Sigmoid colon (tissue), 6 donors: ENCODE measurements at regions not wholly inside any gene's neighbourhood (a gene's known extent, or its start where the extent isn't known, plus 50 kb on each side); places are given as distances from the start of the nearest gene placed in this dataset.

Source experiments
- DNase-seq: peaks from one replicate; pipeline ENCODE4 v3.0.0-alpha.2; 2019
- H3K27ac ChIP-seq, 4 donors: fragments of 200-600 bp; sonication (generic); one replicate each; pipeline ENCODE4 v1.5.1; 2016 to 2019; ENCODE audit warnings: mild to moderate bottlenecking in 1 of 4
- H3K27me3 ChIP-seq, 3 donors: fragments of 200-600 bp; sonication (generic); one replicate each; pipeline ENCODE4 v1.5.1; 2019; ENCODE audit warnings: mild to moderate bottlenecking in 1 of 3
- H3K36me3 ChIP-seq, 4 donors: fragments of 200-600 bp; sonication (generic); one replicate each; pipeline ENCODE4 v1.5.1; 2016 to 2019
- H3K4me1 ChIP-seq, 4 donors: fragments of 200-600 bp; sonication (generic); one replicate each; pipeline ENCODE4 v1.5.1; 2017 to 2019
- H3K4me3 ChIP-seq, 4 donors: fragments of 200-600 bp; sonication (generic); one replicate each; pipeline ENCODE4 v1.5.1; 2017 to 2019; ENCODE audit warnings: mild to moderate bottlenecking in 2 of 4, moderate library complexity in 1 of 4
- H3K9me3 ChIP-seq, 4 donors: fragments of 200-600 bp in 3 of 4; sonication (generic) in 3 of 4; one replicate each; pipeline versions ENCODE4 v1.5.1 to v1.6.1; 2013 to 2019
- EP300 ChIP-seq, 4 donors: sonication (generic); formaldehyde crosslinking; IDR thresholded peaks; one replicate each; pipeline ENCODE4 v1.6.1; 2017; ENCODE audit warnings: antibody characterized with exemption in 4 of 4
- POLR2A ChIP-seq, 2 donors: fragments of 450-650 bp; IDR thresholded peaks; one replicate each; pipeline ENCODE4 v1.6.1; 2016; ENCODE audit warnings: antibody characterized with exemption in 2 of 2, mild to moderate bottlenecking in 2 of 2, moderate library complexity in 2 of 2
- POLR2AphosphoS5 ChIP-seq, 4 donors: sonication (generic); formaldehyde crosslinking; IDR thresholded peaks; one replicate each; pipeline ENCODE4 v1.6.1; 2017; ENCODE audit warnings: antibody characterized with exemption in 4 of 4
- WGBS, 2 donors: extraction: QIAGEN DNeasy Blood & Tissue Kit; methylation state at CpG; one replicate each; pipeline ENCODE4 v1.1.7; 2013; 5-methylcytosine and 5-hydroxymethylcytosine counted together
- intact Hi-C: fragments of 100-400 bp; cut with DNase I; formaldehyde crosslinking; loops from one replicate; pipeline ENCODE4 v1.15.1; 2023
- TF ChIP-seq, protein P1 (sequence below), 4 experiments: fragments of 450-650 bp in 3 of 4; fragments of 200-600 bp in 1 of 4; IDR thresholded peaks; one replicate each; pipeline ENCODE4 v1.5.1; 2016 to 2019; ENCODE audit warnings: antibody characterized with exemption in 4 of 4, mild to moderate bottlenecking in 3 of 4, moderate library complexity in 2 of 4
- donor health status: healthy with polysubstance abuse.
- donor health status: healthy.

DNA sequence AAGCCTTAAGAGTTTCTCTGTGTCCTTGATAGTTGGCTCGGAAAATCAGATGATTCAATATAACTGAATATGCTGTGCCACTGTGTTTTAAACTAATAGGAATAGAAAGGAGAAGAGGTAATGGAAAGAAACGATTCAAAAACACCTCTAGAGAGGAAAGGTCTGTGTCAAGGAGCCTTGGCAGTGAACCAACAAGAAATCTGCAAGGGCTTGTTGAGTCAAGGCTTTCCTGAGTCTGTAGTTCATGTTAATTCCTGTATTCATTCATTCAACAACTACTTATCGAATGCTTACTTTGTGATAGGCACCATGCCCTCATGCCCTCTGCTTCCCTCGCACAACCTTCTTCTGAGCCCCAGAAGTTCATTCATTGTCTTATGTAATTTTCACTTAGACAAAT lies 336.0 kb downstream of the PDHA2 start:
- H3K36me3 ChIP-seq: no peaks in the 10 kb centered on the region
- 74 to 84% methylated on average over 4 of the region's 4 CpGs for WGBS, 2 donors
- no peak overlapping the region for H3K27ac ChIP-seq
- H3K27me3 ChIP-seq: no peaks in the 10 kb centered on the region
- DNase-seq: no peak
- intact Hi-C loops: no loop called here
- TF ChIP-seq POLR2A (IDR thresholded peaks at IDR 0.05): no peak
- no peak for TF ChIP-seq EP300 (IDR thresholded peaks at IDR 0.05)
- TF ChIP-seq POLR2AphosphoS5 (IDR thresholded peaks at IDR 0.05): no peak
- TF ChIP-seq, protein P1, sequence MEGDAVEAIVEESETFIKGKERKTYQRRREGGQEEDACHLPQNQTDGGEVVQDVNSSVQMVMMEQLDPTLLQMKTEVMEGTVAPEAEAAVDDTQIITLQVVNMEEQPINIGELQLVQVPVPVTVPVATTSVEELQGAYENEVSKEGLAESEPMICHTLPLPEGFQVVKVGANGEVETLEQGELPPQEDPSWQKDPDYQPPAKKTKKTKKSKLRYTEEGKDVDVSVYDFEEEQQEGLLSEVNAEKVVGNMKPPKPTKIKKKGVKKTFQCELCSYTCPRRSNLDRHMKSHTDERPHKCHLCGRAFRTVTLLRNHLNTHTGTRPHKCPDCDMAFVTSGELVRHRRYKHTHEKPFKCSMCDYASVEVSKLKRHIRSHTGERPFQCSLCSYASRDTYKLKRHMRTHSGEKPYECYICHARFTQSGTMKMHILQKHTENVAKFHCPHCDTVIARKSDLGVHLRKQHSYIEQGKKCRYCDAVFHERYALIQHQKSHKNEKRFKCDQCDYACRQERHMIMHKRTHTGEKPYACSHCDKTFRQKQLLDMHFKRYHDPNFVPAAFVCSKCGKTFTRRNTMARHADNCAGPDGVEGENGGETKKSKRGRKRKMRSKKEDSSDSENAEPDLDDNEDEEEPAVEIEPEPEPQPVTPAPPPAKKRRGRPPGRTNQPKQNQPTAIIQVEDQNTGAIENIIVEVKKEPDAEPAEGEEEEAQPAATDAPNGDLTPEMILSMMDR (IDR thresholded peaks at IDR 0.05): no peak
- no peak overlapping the region for H3K4me3 ChIP-seq
- no peaks in the 10 kb centered on the region for H3K4me1 ChIP-seq
- H3K9me3 ChIP-seq: no peaks in the 10 kb centered on the region

DNA sequence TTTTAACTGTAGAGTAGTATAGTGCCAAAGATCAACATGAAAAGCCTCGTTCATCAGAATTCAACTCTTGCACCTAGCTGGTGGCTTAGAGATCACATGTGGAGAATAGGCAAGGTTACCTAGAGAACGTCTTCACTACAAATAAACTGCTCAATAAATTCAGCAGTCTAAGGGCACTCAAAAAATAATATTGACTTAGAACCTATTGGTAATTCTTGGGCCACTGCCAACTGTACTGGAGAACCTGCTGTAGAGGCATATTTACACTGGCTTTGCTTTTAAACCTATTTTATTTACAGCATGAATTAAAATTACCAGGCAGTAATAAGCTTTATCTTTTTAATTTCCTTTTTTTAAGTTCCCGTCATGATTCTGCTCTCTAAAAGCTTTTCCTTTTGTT lies 343.7 kb downstream of the PDHA2 start:
- WGBS, 2 donors: 17 to 67% methylated on average over 3 of the region's 3 CpGs
- H3K27me3 ChIP-seq: no peaks in the 10 kb centered on the region

DNA sequence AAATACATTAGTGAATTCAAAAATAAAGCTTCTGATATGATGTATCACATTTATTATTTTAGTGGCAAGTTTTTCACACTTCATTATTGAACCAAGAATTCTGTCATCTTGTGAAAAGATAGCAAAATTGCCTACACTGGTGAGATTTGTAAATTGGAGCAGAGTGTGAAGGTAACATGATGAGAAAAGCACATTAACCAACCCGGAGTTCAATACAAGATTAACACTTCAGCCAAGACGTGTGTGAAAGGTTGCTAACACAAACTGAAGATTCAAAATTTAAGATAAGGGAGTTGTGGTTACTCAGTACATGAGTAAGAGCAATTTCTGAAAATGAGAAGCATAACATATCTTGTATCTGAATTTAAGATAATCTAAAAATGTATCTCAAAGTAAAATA lies 346.7 kb downstream of the PDHA2 start:
- Histone ChIP-seq H3K36me3 (no peaks in the 10 kb centered on the region), H3K4me1 (no peaks in the 10 kb centered on the region), H3K4me3 (no peak overlapping the region), H3K27ac (no peak overlapping the region), H3K9me3 (no peaks in the 10 kb centered on the region), H3K27me3 (no peaks in the 10 kb centered on the region)
- TF ChIP-seq POLR2AphosphoS5 (IDR thresholded peaks at IDR 0.05) (no peak), EP300 (IDR thresholded peaks at IDR 0.05) (no peak), POLR2A (IDR thresholded peaks at IDR 0.05) (no peak)
- TF ChIP-seq, protein P1 (IDR thresholded peaks at IDR 0.05): no peak
- no peak for DNase-seq
- intact Hi-C loops: no loop called here
- WGBS, 2 donors: 69 to 72% methylated on average over 2 of the region's 2 CpGs

More for the DNA sequence above, 343.7 kb downstream of the PDHA2 start:
- no peak overlapping the region for H3K4me3 ChIP-seq
- DNase-seq: no peak
- intact Hi-C loops: no loop called here
- H3K9me3 ChIP-seq: no peaks in the 10 kb centered on the region
- H3K27ac ChIP-seq: no peak overlapping the region
- no peaks in the 10 kb centered on the region for H3K4me1 ChIP-seq
- TF ChIP-seq, protein P1 (IDR thresholded peaks at IDR 0.05): no peak
- TF ChIP-seq POLR2AphosphoS5 (IDR thresholded peaks at IDR 0.05): no peak
- no peak for TF ChIP-seq POLR2A (IDR thresholded peaks at IDR 0.05)
- TF ChIP-seq EP300 (IDR thresholded peaks at IDR 0.05): no peak
- no peaks in the 10 kb centered on the region for H3K36me3 ChIP-seq

DNA sequence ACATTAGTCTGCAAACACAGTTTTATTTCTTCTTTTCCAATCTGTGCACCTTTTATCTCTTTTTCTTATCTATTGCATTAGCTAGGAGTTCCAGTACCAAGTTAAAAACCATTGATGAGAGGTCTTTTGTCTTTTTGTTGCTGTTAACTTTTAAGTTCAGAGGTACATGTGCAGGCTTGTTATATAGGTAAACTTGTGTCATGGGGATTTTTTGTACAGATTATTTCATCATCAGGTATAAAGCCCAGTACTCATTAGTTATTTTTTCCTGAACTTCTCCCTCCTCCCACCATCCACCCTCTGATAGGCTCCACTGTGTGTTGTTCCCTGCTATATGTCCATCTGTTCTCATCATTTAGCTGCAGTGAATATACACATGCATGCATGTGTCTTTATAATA lies 349.9 kb downstream of the PDHA2 start:
- no peaks in the 10 kb centered on the region for H3K36me3 ChIP-seq
- intact Hi-C loops: no loop called here
- no peak for DNase-seq
- H3K27ac ChIP-seq: no peak overlapping the region
- H3K9me3 ChIP-seq: no peaks in the 10 kb centered on the region
- TF ChIP-seq, protein P1 (IDR thresholded peaks at IDR 0.05): no peak
- no peak for TF ChIP-seq POLR2A (IDR thresholded peaks at IDR 0.05)
- TF ChIP-seq POLR2AphosphoS5 (IDR thresholded peaks at IDR 0.05): no peak
- TF ChIP-seq EP300 (IDR thresholded peaks at IDR 0.05): no peak
- H3K27me3 ChIP-seq: no peaks in the 10 kb centered on the region
- H3K4me1 ChIP-seq: no peaks in the 10 kb centered on the region
- H3K4me3 ChIP-seq: no peak overlapping the region

DNA sequence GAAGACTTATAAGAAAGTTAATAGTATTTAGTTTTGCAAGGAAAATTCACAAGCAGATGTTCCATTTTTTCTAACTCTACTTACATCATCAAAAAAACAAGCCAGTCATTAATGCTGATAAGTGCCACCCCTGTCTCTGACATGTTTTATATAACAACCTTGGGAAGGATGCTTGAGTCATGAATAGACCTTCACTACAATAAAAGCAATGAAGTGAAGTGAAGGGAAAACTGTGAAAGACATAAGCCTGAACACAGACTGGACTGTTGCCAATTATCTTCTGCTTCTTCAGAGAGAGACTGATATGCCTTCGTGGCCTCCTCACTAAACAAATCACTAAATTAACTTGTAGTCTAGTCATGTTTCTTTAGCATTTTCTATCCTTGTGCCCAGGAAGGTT lies 353.2 kb downstream of the PDHA2 start:
- no peaks in the 10 kb centered on the region for H3K36me3 ChIP-seq
- intact Hi-C loops: no loop called here
- H3K27me3 ChIP-seq: no peaks in the 10 kb centered on the region
- TF ChIP-seq POLR2A (IDR thresholded peaks at IDR 0.05): no peak
- no peak for TF ChIP-seq POLR2AphosphoS5 (IDR thresholded peaks at IDR 0.05)
- TF ChIP-seq EP300 (IDR thresholded peaks at IDR 0.05): no peak
- TF ChIP-seq, protein P1 (IDR thresholded peaks at IDR 0.05): no peak
- no peaks in the 10 kb centered on the region for H3K9me3 ChIP-seq
- no peak for DNase-seq
- no peaks in the 10 kb centered on the region for H3K4me1 ChIP-seq
- no peak overlapping the region for H3K27ac ChIP-seq
- WGBS, 2 donors: 63 to 65% methylated on average over 1 of the region's 1 CpG
- H3K4me3 ChIP-seq: no peak overlapping the region
